Activated CD8-positive, alpha-beta T cell treated with anti-CD3 and anti-CD28 coated beads for 36 hours (primary cell): ENCODE measurements at regions not wholly inside any gene's neighbourhood (a gene's known extent, or its start where the extent isn't known, plus 50 kb on each side); places are given as distances from the start of the nearest gene placed in this dataset.
"Not testable (repeated sequence)": the region's sequence is repeated elsewhere in the genome, so short reads cannot be mapped to it uniquely, and the experiment has no call there.

Source experiments
- ATAC-seq: fragments of 200-7000 bp; cut with Tn5 transposase; one replicate; pipeline ENCODE4 v1.10.0; 2021; ENCODE audit warnings: mild to moderate bottlenecking, moderate library complexity
- CTCF ChIA-PET: fragments of 350-600 bp; sonication (Branson Sonifier 250); formaldehyde crosslinking; loops from one replicate; lab custom pipeline; 2021; ENCODE audit warnings: antibody characterized with exemption; lab: Charles Lee
- POLR2A ChIA-PET: fragments of 350-600 bp; sonication (Branson Sonifier 250); formaldehyde crosslinking; loops from one replicate; lab custom pipeline; 2021; ENCODE audit warnings: antibody characterized with exemption; lab: Charles Lee
- DNase-seq: peaks from one replicate; pipeline ENCODE4 v3.0.0-alpha.2; 2020
- H3K27ac Mint-ChIP-seq: one replicate; pipeline ENCODE4 v1.8.0; 2021; ENCODE audit warnings: mild to moderate bottlenecking, mixed read lengths
- H3K27me3 Mint-ChIP-seq: one replicate; pipeline ENCODE4 v1.8.0; 2021; ENCODE audit warnings: mixed read lengths
- H3K36me3 Mint-ChIP-seq: one replicate; pipeline ENCODE4 v1.8.0; 2021; ENCODE audit warnings: low read depth, mixed read lengths
- H3K4me1 Mint-ChIP-seq: one replicate; pipeline ENCODE4 v1.8.0; 2021; ENCODE audit warnings: low read depth, mixed read lengths
- H3K4me3 Mint-ChIP-seq: one replicate; pipeline ENCODE4 v1.8.0; 2021; ENCODE audit warnings: mild to moderate bottlenecking, moderate library complexity, mixed read lengths
- H3K9me3 Mint-ChIP-seq: one replicate; pipeline ENCODE4 v1.8.0; 2021; ENCODE audit warnings: mixed read lengths
- intact Hi-C: fragments of 100-400 bp; cut with micrococcal nuclease; formaldehyde crosslinking; loops from one replicate; pipeline ENCODE4 v1.10.0; 2022
- TF ChIP-seq, protein P1 (sequence below): fragments of 200-600 bp; IDR thresholded peaks from one replicate; pipeline ENCODE4 v1.8.0; 2022; ENCODE audit warnings: antibody characterized with exemption, mild to moderate bottlenecking

GRCh38 chr9:82052081-82052480 lies 63.5 kb downstream of the SPATA31D1 start:
- Mint-ChIP-seq H3K4me1 (no peaks in the 10 kb centered on the region), H3K27ac (no peak overlapping the region), H3K4me3 (no peak overlapping the region), H3K36me3 (no peaks in the 10 kb centered on the region), H3K9me3 (peaks cover 2% of the 10 kb centered on the region), H3K27me3 (peaks cover 1% of the 10 kb centered on the region)
- DNase-seq (no peak), ATAC-seq (no peak)
- intact Hi-C loops = no loop called here
- TF ChIP-seq, protein P1, sequence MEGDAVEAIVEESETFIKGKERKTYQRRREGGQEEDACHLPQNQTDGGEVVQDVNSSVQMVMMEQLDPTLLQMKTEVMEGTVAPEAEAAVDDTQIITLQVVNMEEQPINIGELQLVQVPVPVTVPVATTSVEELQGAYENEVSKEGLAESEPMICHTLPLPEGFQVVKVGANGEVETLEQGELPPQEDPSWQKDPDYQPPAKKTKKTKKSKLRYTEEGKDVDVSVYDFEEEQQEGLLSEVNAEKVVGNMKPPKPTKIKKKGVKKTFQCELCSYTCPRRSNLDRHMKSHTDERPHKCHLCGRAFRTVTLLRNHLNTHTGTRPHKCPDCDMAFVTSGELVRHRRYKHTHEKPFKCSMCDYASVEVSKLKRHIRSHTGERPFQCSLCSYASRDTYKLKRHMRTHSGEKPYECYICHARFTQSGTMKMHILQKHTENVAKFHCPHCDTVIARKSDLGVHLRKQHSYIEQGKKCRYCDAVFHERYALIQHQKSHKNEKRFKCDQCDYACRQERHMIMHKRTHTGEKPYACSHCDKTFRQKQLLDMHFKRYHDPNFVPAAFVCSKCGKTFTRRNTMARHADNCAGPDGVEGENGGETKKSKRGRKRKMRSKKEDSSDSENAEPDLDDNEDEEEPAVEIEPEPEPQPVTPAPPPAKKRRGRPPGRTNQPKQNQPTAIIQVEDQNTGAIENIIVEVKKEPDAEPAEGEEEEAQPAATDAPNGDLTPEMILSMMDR = no peak
- ChIA-PET CTCF (no interaction called here), POLR2A (no interaction called here)

DNA sequence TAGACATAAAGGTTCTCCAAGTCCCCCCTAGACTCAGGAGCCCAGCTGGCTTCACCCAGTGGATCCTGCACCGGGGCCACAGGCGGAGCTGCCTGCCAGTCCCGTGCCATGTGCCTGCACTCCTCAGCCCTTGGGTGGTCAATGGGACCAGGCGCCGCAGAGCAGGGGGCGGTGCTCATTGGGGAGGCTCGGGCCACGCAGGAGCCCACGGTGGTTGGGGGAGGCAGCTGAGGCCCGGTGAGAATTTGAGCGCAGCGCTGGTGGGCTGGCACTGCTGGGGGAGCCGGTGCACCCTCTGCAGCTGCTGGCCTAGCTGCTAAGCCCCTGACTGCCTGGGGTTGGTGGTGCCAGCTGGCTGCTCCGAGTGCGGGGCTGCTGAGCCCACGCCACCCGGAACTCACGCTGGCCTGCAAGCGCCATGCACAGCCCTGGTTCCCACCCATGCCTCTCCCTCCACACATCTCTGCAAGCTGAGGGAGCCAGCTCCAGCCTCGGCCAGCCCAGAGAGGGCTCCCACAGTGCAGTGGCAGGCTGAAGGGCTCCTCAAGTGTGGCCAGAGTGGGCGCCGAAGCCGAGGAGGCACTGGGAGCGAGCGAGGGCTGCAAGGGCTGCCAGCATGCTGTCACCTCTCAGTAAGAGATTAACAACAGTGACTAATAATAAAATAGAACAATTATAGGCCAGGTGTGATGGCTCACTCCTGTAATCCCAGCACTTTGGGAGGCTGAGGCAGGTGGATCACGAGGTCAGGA lies 65.9 kb downstream of the SPATA31D1 start:
- CTCF ChIA-PET = no interaction called here
- H3K27me3 Mint-ChIP-seq = no peaks in the 10 kb centered on the region
- H3K4me3 Mint-ChIP-seq = no peak overlapping the region
- H3K9me3 Mint-ChIP-seq = no peaks in the 10 kb centered on the region
- no peaks in the 10 kb centered on the region for H3K36me3 Mint-ChIP-seq
- TF ChIP-seq, protein P1 = no peak
- DNase-seq = no peak
- H3K27ac Mint-ChIP-seq = no peak overlapping the region
- POLR2A ChIA-PET = no interaction called here
- no peak for ATAC-seq
- no peaks in the 10 kb centered on the region for H3K4me1 Mint-ChIP-seq
- intact Hi-C loops = no loop called here

- DNase-seq (no peak), ATAC-seq (no peak)
- TF ChIP-seq, protein P1 = no peak
- intact Hi-C loops = no loop called here
- CTCF ChIA-PET = no interaction called here
- H3K36me3 Mint-ChIP-seq = no peaks in the 10 kb centered on the region
- POLR2A ChIA-PET = no interaction called here
- H3K4me3 Mint-ChIP-seq = no peak overlapping the region
- no peak overlapping the region for H3K27ac Mint-ChIP-seq
- no peaks in the 10 kb centered on the region for H3K27me3 Mint-ChIP-seq
- no peaks in the 10 kb centered on the region for H3K9me3 Mint-ChIP-seq
- H3K4me1 Mint-ChIP-seq = no peaks in the 10 kb centered on the region
Observed at GRCh38 chr9:82057805-82058204, 69.2 kb downstream of the SPATA31D1 start.

DNA sequence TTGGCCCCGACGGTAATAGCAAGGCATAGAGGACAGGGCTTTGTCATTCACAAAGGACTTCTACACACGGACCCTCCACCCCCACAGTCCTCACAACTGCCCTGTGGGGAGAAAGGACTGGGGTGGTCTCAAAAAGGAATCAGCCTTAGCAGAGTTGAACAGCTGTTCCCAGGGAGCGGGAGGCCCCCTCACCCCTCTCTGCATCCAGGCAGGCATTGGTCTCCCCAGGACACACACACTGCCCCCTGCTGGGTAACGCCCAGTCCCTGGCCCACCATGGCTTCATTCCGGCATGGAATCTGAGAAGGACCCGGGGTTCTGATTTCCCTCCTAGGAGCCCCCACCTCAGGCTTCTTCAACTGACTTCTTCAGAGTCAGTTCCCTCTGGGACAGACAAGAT lies 73.2 kb downstream of the SPATA31D1 start:
- not testable (repeated sequence) for H3K9me3 Mint-ChIP-seq, H3K36me3 Mint-ChIP-seq, H3K27ac Mint-ChIP-seq

GRCh38 chr9:82062245-82062644 lies 73.7 kb downstream of the SPATA31D1 start:
- CTCF ChIA-PET = no interaction called here
- H3K9me3 Mint-ChIP-seq = no peaks in the 10 kb centered on the region

More for the DNA sequence above, 73.2 kb downstream of the SPATA31D1 start:
- H3K27me3 Mint-ChIP-seq, POLR2A ChIA-PET, CTCF ChIA-PET, intact Hi-C loops, ATAC-seq, H3K4me1 Mint-ChIP-seq, DNase-seq, H3K4me3 Mint-ChIP-seq: not testable (repeated sequence)

More at GRCh38 chr9:82062245-82062644, 73.7 kb downstream of the SPATA31D1 start:
- H3K27ac Mint-ChIP-seq = no peak overlapping the region
- no peaks in the 10 kb centered on the region for H3K27me3 Mint-ChIP-seq
- no peaks in the 10 kb centered on the region for H3K36me3 Mint-ChIP-seq
- H3K4me3 Mint-ChIP-seq = no peak overlapping the region
- POLR2A ChIA-PET = no interaction called here
- H3K4me1 Mint-ChIP-seq = no peaks in the 10 kb centered on the region
- ATAC-seq (no peak), DNase-seq (no peak)
- intact Hi-C loops = no loop called here
- TF ChIP-seq, protein P1 = no peak
